GM23338 (cell line): ENCODE measurements at regions not wholly inside any gene's neighbourhood (a gene's known extent, or its start where the extent isn't known, plus 50 kb on each side); places are given as distances from the start of the nearest gene placed in this dataset.

ENCODE experiments used
- ATAC-seq: fragments of 200-7000 bp; cut with Tn5 transposase; 3 replicates; pipeline ENCODE4 v1.9.1; 2020
- DNase-seq: peaks from one replicate; pipeline ENCODE4 v3.0.0-alpha.2; 2015; ENCODE audit warnings: low spot score
- H2AFZ ChIP-seq: fragments of 200-600 bp; sonication (generic); 2 replicates; pipeline ENCODE4 v1.8.0; 2016; ENCODE audit warnings: antibody characterized with exemption, mild to moderate bottlenecking, moderate library complexity
- H3F3A ChIP-seq: fragments of 200-600 bp; sonication (generic); replicated peaks from 2 replicates; pipeline ENCODE4 v1.8.0; 2017; ENCODE audit warnings: antibody characterized with exemption, mixed run types, low read depth
- H3K27ac ChIP-seq: fragments of 200-600 bp; sonication (generic); 2 replicates; pipeline ENCODE4 v1.6.1; 2016; ENCODE audit warnings: low read depth
- H3K27me3 ChIP-seq: fragments of 200-600 bp; sonication (generic); 2 replicates; pipeline ENCODE4 v1.8.0; 2016; ENCODE audit warnings: mild to moderate bottlenecking, mixed run types, moderate library complexity; ENCODE audit not compliant: insufficient read depth
- H3K36me3 ChIP-seq: fragments of 200-600 bp; sonication (generic); 2 replicates; pipeline ENCODE4 v1.8.0; 2016; ENCODE audit warnings: mild to moderate bottlenecking; ENCODE audit not compliant: insufficient read depth
- H3K4me1 ChIP-seq: fragments of 200-600 bp; sonication (generic); 2 replicates; pipeline ENCODE4 v1.8.0; 2016; ENCODE audit warnings: mild to moderate bottlenecking, moderate library complexity; ENCODE audit not compliant: insufficient read depth
- H3K4me2 ChIP-seq: fragments of 200-600 bp; sonication (generic); 2 replicates; pipeline ENCODE4 v1.7.1; 2017; ENCODE audit warnings: mixed run types
- H3K4me3 ChIP-seq: fragments of 200-600 bp; sonication (generic); 2 replicates; pipeline ENCODE4 v1.6.1; 2016; ENCODE audit warnings: mixed run types
- H3K79me2 ChIP-seq: fragments of 200-600 bp; sonication (generic); replicated peaks from 2 replicates; pipeline ENCODE4 v1.8.0; 2017; ENCODE audit warnings: mild to moderate bottlenecking; ENCODE audit not compliant: insufficient read depth
- H3K9me2 ChIP-seq: fragments of 200-600 bp; sonication (generic); 2 replicates; pipeline ENCODE4 v1.8.0; 2017; ENCODE audit not compliant: insufficient read depth
- H4K20me1 ChIP-seq: fragments of 200-600 bp; sonication (generic); replicated peaks from 2 replicates; pipeline ENCODE4 v1.8.0; 2017; ENCODE audit warnings: mild to moderate bottlenecking; ENCODE audit not compliant: insufficient read depth
- H3K27ac Mint-ChIP-seq: 2 replicates; pipeline ENCODE4 v1.8.0; 2020; ENCODE audit warnings: inconsistent platforms, mild to moderate bottlenecking, moderate library complexity, mixed read lengths
- H3K27me3 Mint-ChIP-seq: 3 replicates; pipeline ENCODE4 v1.8.0; 2022; ENCODE audit warnings: low read depth, mild to moderate bottlenecking, moderate library complexity, mixed read lengths, inconsistent platforms; ENCODE audit not compliant: insufficient read depth, poor library complexity
- H3K36me3 Mint-ChIP-seq: 3 replicates; pipeline ENCODE4 v1.8.0; 2021; ENCODE audit warnings: low read depth, mild to moderate bottlenecking, inconsistent platforms, moderate library complexity, mixed read lengths
- H3K4me1 Mint-ChIP-seq: 3 replicates; pipeline ENCODE4 v1.8.0; 2020; ENCODE audit warnings: mild to moderate bottlenecking, inconsistent platforms, mixed read lengths
- H3K4me3 Mint-ChIP-seq: 3 replicates; pipeline ENCODE4 v1.8.0; 2021; ENCODE audit warnings: moderate library complexity, mild to moderate bottlenecking, inconsistent platforms, mixed read lengths
- H3K9me3 Mint-ChIP-seq: 3 replicates; pipeline ENCODE4 v1.8.0; 2020; ENCODE audit warnings: moderate library complexity, mild to moderate bottlenecking, inconsistent platforms, mixed read lengths
- CREB1 ChIP-seq: fragments of 250-450 bp; sonication (Bioruptor Pico); IDR thresholded peaks from 2 replicates; pipeline ENCODE4 v1.5.0; 2020; ENCODE audit warnings: low read depth, mild to moderate bottlenecking, moderate library complexity
- CTCF ChIP-seq, 2 experiments: fragments of 200-600 bp in 1 of 2; sonication (generic) in 1 of 2; conservative IDR thresholded peaks; 2 replicates each; pipeline versions ENCODE4 v1.5.1 to v1.6.1; 2016 to 2017; ENCODE audit warnings: antibody characterized with exemption in 2 of 2, low read depth in 2 of 2, mild to moderate bottlenecking in 2 of 2, moderate library complexity in 1 of 2
- EZH2 ChIP-seq: fragments of 200-600 bp; sonication (generic); IDR thresholded peaks from one replicate; pipeline ENCODE4 v1.8.0; 2017; ENCODE audit warnings: antibody characterized with exemption, mild to moderate bottlenecking, low read depth; ENCODE audit not compliant: unreplicated experiment
- EZH2phosphoT487 ChIP-seq: fragments of 200-600 bp; sonication (generic); IDR thresholded peaks from one replicate; pipeline ENCODE4 v1.8.1; 2018; ENCODE audit warnings: antibody characterized with exemption; ENCODE audit not compliant: unreplicated experiment
- JUNB ChIP-seq: IDR thresholded peaks from one replicate; pipeline ENCODE4 v1.6.1; 2016; ENCODE audit warnings: antibody characterized with exemption; ENCODE audit not compliant: unreplicated experiment
- NANOG ChIP-seq: IDR thresholded peaks from 2 replicates; pipeline ENCODE4 v1.6.1; 2016; ENCODE audit warnings: antibody characterized with exemption, borderline replicate concordance
- POLR2AphosphoS5 ChIP-seq: IDR thresholded peaks from 2 replicates; pipeline ENCODE4 v1.6.1; 2016; ENCODE audit warnings: antibody characterized with exemption, low read depth
- REST ChIP-seq: IDR thresholded peaks from one replicate; pipeline ENCODE4 v1.6.1; 2018; ENCODE audit warnings: antibody characterized with exemption; ENCODE audit not compliant: unreplicated experiment
- STAT1 ChIP-seq: IDR thresholded peaks from one replicate; pipeline ENCODE4 v1.6.1; 2016; ENCODE audit warnings: antibody characterized with exemption; ENCODE audit not compliant: unreplicated experiment
- ZNF114 ChIP-seq: fragments of 250-450 bp; sonication (Bioruptor Pico); IDR thresholded peaks from 2 replicates; pipeline ENCODE4 v1.5.0; 2020; ENCODE audit warnings: mild to moderate bottlenecking, moderate library complexity
- ZNF331 ChIP-seq: fragments of 250-450 bp; sonication (Bioruptor Pico); IDR thresholded peaks from 2 replicates; pipeline ENCODE4 v1.5.0; 2020; ENCODE audit warnings: low read depth, mild to moderate bottlenecking, moderate library complexity
- ZNF462 ChIP-seq: fragments of 250-450 bp; sonication (Bioruptor Pico); IDR thresholded peaks from 2 replicates; pipeline ENCODE4 v1.5.0; 2020; ENCODE audit warnings: mild to moderate bottlenecking, moderate library complexity
- TF ChIP-seq, protein P1 (sequence below): IDR thresholded peaks from 2 replicates; pipeline ENCODE4 v1.6.1; 2016; ENCODE audit warnings: antibody characterized with exemption

- Mint-ChIP-seq H3K36me3 (no peaks in the 10 kb centered on the region), H3K27ac (no peak overlapping the region), H3K4me3 (no peak overlapping the region), H3K4me1 (peaks cover 9% of the 10 kb centered on the region), H3K9me3 (peaks cover 8% of the 10 kb centered on the region; the same call in 1 of the 3 replicates), H3K27me3 (no peaks in the 10 kb centered on the region)
- H3F3A ChIP-seq: no peaks in the 10 kb centered on the region
- H3K27ac ChIP-seq: no peak overlapping the region
- no peaks in the 10 kb centered on the region for H3K27me3 ChIP-seq
- no peaks in the 10 kb centered on the region for H3K79me2 ChIP-seq
- no peaks in the 10 kb centered on the region for H3K9me2 ChIP-seq
- H4K20me1 ChIP-seq: no peaks in the 10 kb centered on the region
- ATAC-seq (no peak), DNase-seq (no peak)
- H3K4me1 ChIP-seq: no peaks in the 10 kb centered on the region
- H3K4me3 ChIP-seq: no peak overlapping the region
- no peak overlapping the region for H3K4me2 ChIP-seq
- no peak overlapping the region for H2AFZ ChIP-seq
- TF ChIP-seq CTCF (conservative IDR thresholded peaks at IDR 0.05; ENCODE audit: low read depth in 2 of 2): no peak
- no peak for TF ChIP-seq REST
- TF ChIP-seq, protein P1, sequence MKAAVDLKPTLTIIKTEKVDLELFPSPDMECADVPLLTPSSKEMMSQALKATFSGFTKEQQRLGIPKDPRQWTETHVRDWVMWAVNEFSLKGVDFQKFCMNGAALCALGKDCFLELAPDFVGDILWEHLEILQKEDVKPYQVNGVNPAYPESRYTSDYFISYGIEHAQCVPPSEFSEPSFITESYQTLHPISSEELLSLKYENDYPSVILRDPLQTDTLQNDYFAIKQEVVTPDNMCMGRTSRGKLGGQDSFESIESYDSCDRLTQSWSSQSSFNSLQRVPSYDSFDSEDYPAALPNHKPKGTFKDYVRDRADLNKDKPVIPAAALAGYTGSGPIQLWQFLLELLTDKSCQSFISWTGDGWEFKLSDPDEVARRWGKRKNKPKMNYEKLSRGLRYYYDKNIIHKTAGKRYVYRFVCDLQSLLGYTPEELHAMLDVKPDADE: no peak
- no peak for TF ChIP-seq ZNF331 (CRISPR knock-in tag)
- no peak for TF ChIP-seq EZH2phosphoT487
- no peak for TF ChIP-seq JUNB
- no peak for TF ChIP-seq STAT1
- TF ChIP-seq POLR2AphosphoS5: no peak
- TF ChIP-seq CREB1 (CRISPR knock-in tag): no peak
- no peak for TF ChIP-seq NANOG
- no peak for TF ChIP-seq EZH2
- no peak for TF ChIP-seq ZNF114 (CRISPR knock-in tag)
- TF ChIP-seq ZNF462 (CRISPR knock-in tag): no peak
- no peaks in the 10 kb centered on the region for H3K36me3 ChIP-seq
These were observed 1707.8 kb downstream of the GRIK2 start for GRCh38 chr6:103101267-103101666.
